ENCODE measurements at regions not wholly inside any gene's neighbourhood (a gene's known extent, or its start where the extent isn't known, plus 50 kb on each side); places are given as distances from the start of the nearest gene placed in this dataset.

- H3K4me3 ChIP-seq (replicated peaks; ENCODE audit: insufficient read depth, low read length): no peak overlapping the region
- peaks cover 2% of the 10 kb centered on the region for H3K27me3 ChIP-seq (ENCODE audit: insufficient read depth, poor library complexity, severe bottlenecking)
- H3K27ac ChIP-seq (replicated peaks): no peak overlapping the region
- DNase-seq (ENCODE audit: low read depth in 1 of 2, low spot score in 1 of 2): no peak
- TF ChIP-seq POLR2AphosphoS5 (IDR thresholded peaks at IDR 0.05; ENCODE audit: low read depth) (no peak), SPI1 (IDR thresholded peaks at IDR 0.05; ENCODE audit: borderline replicate concordance, low read depth) (no peak), REST (IDR thresholded peaks at IDR 0.05; ENCODE audit: insufficient replicate concordance, low read depth) (no peak), CTCF (IDR thresholded peaks at IDR 0.05; ENCODE audit: insufficient read depth, low read length) (no peak), GABPA (IDR thresholded peaks at IDR 0.05; ENCODE audit: low read depth) (no peak)
Measured at GRCh38 chr1:67969446-67969845, 81.0 kb downstream of the DIRAS3 start.

- Histone ChIP-seq H3K27ac (replicated peaks) (no peak overlapping the region), H3K4me3 (replicated peaks; ENCODE audit: insufficient read depth, low read length) (no peak overlapping the region), H3K27me3 (ENCODE audit: insufficient read depth, poor library complexity, severe bottlenecking) (no peaks in the 10 kb centered on the region)
- no peak for DNase-seq (ENCODE audit: low read depth in 1 of 2, low spot score in 1 of 2)
- TF ChIP-seq REST (IDR thresholded peaks at IDR 0.05; ENCODE audit: insufficient replicate concordance, low read depth) (no peak), POLR2AphosphoS5 (IDR thresholded peaks at IDR 0.05; ENCODE audit: low read depth) (no peak), SPI1 (IDR thresholded peaks at IDR 0.05; ENCODE audit: borderline replicate concordance, low read depth) (no peak), GABPA (IDR thresholded peaks at IDR 0.05; ENCODE audit: low read depth) (no peak), CTCF (IDR thresholded peaks at IDR 0.05; ENCODE audit: insufficient read depth, low read length) (no peak)
Measured at GRCh38 chr1:67966666-67967009, 83.8 kb downstream of the DIRAS3 start.

GRCh38 chr1:67965995-67966665 is 84.3 kb downstream of the DIRAS3 start:
- no peaks in the 10 kb centered on the region for H3K27me3 ChIP-seq (ENCODE audit: insufficient read depth, poor library complexity, severe bottlenecking)
- no peak for DNase-seq (ENCODE audit: low read depth in 1 of 2, low spot score in 1 of 2)
- no peak overlapping the region for H3K27ac ChIP-seq (replicated peaks)
- no peak overlapping the region for H3K4me3 ChIP-seq (replicated peaks; ENCODE audit: insufficient read depth, low read length)
- no peak for TF ChIP-seq REST (IDR thresholded peaks at IDR 0.05; ENCODE audit: insufficient replicate concordance, low read depth)
